ENCODE measurements at regions not wholly inside any gene's neighbourhood (a gene's known extent, or its start where the extent isn't known, plus 50 kb on each side); places are given as distances from the start of the nearest gene placed in this dataset.
"Not testable (repeated sequence)": the region's sequence is repeated elsewhere in the genome, so short reads cannot be mapped to it uniquely, and the experiment has no call there.

DNA sequence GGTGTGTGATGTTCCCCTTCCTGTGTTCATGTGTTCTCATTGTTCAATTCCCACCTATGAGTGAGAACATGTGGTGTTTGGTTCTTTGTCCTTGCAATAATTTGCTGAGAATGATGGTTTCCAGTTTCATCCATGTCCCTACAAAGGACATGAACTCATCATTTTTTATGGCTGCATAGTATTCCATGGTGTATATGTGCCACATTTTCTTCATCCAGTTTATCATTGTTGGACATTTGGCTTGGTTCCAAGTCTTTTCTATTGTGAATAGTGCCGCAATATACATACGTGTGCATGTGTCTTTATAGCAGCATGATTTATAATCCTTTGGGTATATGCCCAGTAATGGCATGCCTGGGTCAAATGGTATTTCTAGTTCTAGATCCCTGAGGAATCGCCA, 197.5 kb downstream of the ESM1 start:
- TF ChIP-seq, protein P1, sequence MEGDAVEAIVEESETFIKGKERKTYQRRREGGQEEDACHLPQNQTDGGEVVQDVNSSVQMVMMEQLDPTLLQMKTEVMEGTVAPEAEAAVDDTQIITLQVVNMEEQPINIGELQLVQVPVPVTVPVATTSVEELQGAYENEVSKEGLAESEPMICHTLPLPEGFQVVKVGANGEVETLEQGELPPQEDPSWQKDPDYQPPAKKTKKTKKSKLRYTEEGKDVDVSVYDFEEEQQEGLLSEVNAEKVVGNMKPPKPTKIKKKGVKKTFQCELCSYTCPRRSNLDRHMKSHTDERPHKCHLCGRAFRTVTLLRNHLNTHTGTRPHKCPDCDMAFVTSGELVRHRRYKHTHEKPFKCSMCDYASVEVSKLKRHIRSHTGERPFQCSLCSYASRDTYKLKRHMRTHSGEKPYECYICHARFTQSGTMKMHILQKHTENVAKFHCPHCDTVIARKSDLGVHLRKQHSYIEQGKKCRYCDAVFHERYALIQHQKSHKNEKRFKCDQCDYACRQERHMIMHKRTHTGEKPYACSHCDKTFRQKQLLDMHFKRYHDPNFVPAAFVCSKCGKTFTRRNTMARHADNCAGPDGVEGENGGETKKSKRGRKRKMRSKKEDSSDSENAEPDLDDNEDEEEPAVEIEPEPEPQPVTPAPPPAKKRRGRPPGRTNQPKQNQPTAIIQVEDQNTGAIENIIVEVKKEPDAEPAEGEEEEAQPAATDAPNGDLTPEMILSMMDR (IDR thresholded peaks at IDR 0.05): not testable (repeated sequence)
- TF ChIP-seq JUND (IDR thresholded peaks at IDR 0.05); FOSL2 (IDR thresholded peaks at IDR 0.05; ENCODE audit: borderline replicate concordance, low read depth); POLR2AphosphoS5 (IDR thresholded peaks at IDR 0.05; ENCODE audit: low read depth, low read length); CHD2 (IDR thresholded peaks at IDR 0.05; ENCODE audit: low read length, partially characterized antibody); TAF1 (IDR thresholded peaks at IDR 0.05; ENCODE audit: borderline replicate concordance, low read depth, low read length); MXI1 (IDR thresholded peaks at IDR 0.05; ENCODE audit: low read depth, low read length); YY1 (IDR thresholded peaks at IDR 0.05; ENCODE audit: low read depth); NRF1 (IDR thresholded peaks at IDR 0.05; ENCODE audit: low read depth, low read length); FOXM1 (IDR thresholded peaks at IDR 0.05; ENCODE audit: low read depth); RAD21 (IDR thresholded peaks at IDR 0.05; ENCODE audit: low read length); RFX5 (IDR thresholded peaks at IDR 0.05; ENCODE audit: low read length): not testable (repeated sequence)
- TF ChIP-seq, protein P2, sequence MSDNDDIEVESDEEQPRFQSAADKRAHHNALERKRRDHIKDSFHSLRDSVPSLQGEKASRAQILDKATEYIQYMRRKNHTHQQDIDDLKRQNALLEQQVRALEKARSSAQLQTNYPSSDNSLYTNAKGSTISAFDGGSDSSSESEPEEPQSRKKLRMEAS (IDR thresholded peaks at IDR 0.05; ENCODE audit: low read depth): not testable (repeated sequence)
- TF ChIP-seq, protein P3, sequence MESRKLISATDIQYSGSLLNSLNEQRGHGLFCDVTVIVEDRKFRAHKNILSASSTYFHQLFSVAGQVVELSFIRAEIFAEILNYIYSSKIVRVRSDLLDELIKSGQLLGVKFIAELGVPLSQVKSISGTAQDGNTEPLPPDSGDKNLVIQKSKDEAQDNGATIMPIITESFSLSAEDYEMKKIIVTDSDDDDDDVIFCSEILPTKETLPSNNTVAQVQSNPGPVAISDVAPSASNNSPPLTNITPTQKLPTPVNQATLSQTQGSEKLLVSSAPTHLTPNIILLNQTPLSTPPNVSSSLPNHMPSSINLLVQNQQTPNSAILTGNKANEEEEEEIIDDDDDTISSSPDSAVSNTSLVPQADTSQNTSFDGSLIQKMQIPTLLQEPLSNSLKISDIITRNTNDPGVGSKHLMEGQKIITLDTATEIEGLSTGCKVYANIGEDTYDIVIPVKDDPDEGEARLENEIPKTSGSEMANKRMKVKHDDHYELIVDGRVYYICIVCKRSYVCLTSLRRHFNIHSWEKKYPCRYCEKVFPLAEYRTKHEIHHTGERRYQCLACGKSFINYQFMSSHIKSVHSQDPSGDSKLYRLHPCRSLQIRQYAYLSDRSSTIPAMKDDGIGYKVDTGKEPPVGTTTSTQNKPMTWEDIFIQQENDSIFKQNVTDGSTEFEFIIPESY (IDR thresholded peaks at IDR 0.05; ENCODE audit: borderline replicate concordance, low read depth): not testable (repeated sequence)

All from SK-N-SH (cell line).